Upper lobe of left lung (tissue), 4 donors: ENCODE measurements at regions not wholly inside any gene's neighbourhood (a gene's known extent, or its start where the extent isn't known, plus 50 kb on each side); places are given as distances from the start of the nearest gene placed in this dataset.

Source experiments
- EP300 ChIP-seq, 4 donors: sonication (generic); formaldehyde crosslinking; IDR thresholded peaks; one replicate each; pipeline ENCODE4 v1.5.1; 2017; ENCODE audit warnings: antibody characterized with exemption in 4 of 4, control low read depth in 2 of 4
- POLR2A ChIP-seq, 4 donors: fragments of 450-650 bp; IDR thresholded peaks; one replicate each; pipeline ENCODE4 v1.5.1; 2016 to 2017; ENCODE audit warnings: antibody characterized with exemption in 4 of 4, mild to moderate bottlenecking in 2 of 4
- TF ChIP-seq, protein P1 (sequence below), 6 experiments: fragments of 450-650 bp in 4 of 6; fragments of 200-600 bp in 2 of 6; sonication (generic) in 2 of 6; IDR thresholded peaks; one replicate each; pipeline ENCODE4 v1.5.1; 2016 to 2019; ENCODE audit warnings: antibody characterized with exemption in 6 of 6

DNA sequence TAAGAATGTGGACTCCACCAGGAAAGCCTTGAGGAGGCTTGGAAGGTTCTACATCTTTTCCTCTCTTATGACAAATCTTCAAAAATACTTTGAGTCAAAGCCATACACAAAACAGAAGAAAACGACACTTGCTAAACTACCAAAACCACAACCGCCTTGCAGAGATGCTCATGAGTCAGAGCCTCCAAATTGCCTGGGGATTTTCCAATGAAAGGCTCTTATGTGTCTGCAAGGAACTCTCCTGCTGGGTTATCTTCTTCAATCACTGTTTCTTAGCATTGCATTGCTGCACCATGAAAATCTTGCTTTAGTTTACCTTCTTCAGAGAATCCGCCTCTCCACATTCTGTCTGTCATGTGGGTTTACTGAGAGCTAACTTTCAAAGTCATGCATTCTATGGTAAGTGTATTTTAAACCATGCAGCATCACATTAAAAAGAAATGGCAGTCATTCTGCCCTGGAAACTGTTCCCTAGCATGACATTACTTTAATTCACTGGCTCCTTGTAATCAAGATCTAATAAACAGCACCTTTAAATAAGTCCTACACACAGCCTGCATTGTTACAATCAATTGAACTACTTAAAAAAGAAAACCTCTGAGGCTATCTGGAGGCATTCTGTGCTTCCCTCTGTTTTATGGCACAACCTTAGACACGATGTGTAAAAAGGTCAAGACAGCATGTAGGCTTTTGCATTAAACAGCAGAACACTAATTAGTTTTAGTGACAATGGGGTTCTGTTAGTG, 210.0 kb upstream of the FOXD3 start:
- TF ChIP-seq POLR2A (IDR thresholded peaks at IDR 0.05) (no peak), EP300 (IDR thresholded peaks at IDR 0.05) (no peak)
- TF ChIP-seq, protein P1, sequence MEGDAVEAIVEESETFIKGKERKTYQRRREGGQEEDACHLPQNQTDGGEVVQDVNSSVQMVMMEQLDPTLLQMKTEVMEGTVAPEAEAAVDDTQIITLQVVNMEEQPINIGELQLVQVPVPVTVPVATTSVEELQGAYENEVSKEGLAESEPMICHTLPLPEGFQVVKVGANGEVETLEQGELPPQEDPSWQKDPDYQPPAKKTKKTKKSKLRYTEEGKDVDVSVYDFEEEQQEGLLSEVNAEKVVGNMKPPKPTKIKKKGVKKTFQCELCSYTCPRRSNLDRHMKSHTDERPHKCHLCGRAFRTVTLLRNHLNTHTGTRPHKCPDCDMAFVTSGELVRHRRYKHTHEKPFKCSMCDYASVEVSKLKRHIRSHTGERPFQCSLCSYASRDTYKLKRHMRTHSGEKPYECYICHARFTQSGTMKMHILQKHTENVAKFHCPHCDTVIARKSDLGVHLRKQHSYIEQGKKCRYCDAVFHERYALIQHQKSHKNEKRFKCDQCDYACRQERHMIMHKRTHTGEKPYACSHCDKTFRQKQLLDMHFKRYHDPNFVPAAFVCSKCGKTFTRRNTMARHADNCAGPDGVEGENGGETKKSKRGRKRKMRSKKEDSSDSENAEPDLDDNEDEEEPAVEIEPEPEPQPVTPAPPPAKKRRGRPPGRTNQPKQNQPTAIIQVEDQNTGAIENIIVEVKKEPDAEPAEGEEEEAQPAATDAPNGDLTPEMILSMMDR (IDR thresholded peaks at IDR 0.05) = no peak
